ENCODE measurements at regions not wholly inside any gene's neighbourhood (a gene's known extent, or its start where the extent isn't known, plus 50 kb on each side); places are given as distances from the start of the nearest gene placed in this dataset.

DNA sequence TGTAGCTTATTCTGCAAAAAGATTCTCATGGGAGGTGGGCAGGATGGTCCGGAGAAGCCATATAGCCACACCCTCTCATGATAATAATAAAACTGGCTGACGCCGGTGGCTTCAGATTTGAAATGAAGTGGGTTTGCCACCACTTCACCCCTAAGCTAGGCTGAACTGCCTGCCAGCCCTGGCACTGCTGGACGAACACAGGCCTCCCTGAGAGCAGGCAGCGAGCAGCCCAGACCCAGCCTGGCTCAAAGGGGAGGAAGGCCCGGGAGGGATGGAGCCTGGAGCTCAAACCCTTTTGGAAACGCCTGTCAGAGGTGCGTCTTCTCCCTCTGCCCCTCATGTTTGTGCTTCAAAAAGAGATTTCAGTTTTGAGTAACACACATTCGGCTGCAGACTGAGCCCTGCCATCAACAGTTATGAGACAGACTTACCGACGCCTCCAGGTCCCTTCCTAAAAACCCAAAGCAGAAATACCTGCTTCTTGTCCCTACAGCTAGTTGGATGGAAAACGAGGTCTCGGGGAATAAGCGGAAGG is 71.1 kb upstream of the HPCAL1 start:
- no peak overlapping the region for H3K27ac ChIP-seq (ENCODE audit: low read depth, low read length)
- no peaks in the 10 kb centered on the region for H3K9me3 ChIP-seq (ENCODE audit: insufficient read depth, low read length)
- no peaks in the 10 kb centered on the region for H3K27me3 ChIP-seq (ENCODE audit: low read length)
- no peaks in the 10 kb centered on the region for H3F3A ChIP-seq (ENCODE audit: insufficient read depth)
- H3K9me2 ChIP-seq (replicated peaks; ENCODE audit: insufficient read depth, low read length) = no peaks in the 10 kb centered on the region
- no peak overlapping the region for H3K9ac ChIP-seq (ENCODE audit: low read length)
- no peaks in the 10 kb centered on the region for H3K79me2 ChIP-seq (ENCODE audit: insufficient read depth, low read length)
- no peak overlapping the region for H2AFZ ChIP-seq (ENCODE audit: low read depth, low read length, severe bottlenecking)
- H3K4me2 ChIP-seq (ENCODE audit: low read depth, low read length, poor library complexity, severe bottlenecking) = no peak overlapping the region
- no peaks in the 10 kb centered on the region for H3K36me3 ChIP-seq (ENCODE audit: low read length)
- no peaks in the 10 kb centered on the region for H4K20me1 ChIP-seq (ENCODE audit: low read depth, low read length)
- H3K4me3 ChIP-seq (ENCODE audit: insufficient read depth, low read length, poor library complexity, severe bottlenecking) = no peak overlapping the region
- TF ChIP-seq, protein P1, sequence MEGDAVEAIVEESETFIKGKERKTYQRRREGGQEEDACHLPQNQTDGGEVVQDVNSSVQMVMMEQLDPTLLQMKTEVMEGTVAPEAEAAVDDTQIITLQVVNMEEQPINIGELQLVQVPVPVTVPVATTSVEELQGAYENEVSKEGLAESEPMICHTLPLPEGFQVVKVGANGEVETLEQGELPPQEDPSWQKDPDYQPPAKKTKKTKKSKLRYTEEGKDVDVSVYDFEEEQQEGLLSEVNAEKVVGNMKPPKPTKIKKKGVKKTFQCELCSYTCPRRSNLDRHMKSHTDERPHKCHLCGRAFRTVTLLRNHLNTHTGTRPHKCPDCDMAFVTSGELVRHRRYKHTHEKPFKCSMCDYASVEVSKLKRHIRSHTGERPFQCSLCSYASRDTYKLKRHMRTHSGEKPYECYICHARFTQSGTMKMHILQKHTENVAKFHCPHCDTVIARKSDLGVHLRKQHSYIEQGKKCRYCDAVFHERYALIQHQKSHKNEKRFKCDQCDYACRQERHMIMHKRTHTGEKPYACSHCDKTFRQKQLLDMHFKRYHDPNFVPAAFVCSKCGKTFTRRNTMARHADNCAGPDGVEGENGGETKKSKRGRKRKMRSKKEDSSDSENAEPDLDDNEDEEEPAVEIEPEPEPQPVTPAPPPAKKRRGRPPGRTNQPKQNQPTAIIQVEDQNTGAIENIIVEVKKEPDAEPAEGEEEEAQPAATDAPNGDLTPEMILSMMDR (IDR thresholded peaks at IDR 0.05; ENCODE audit: insufficient read depth, low read length, poor library complexity, severe bottlenecking) = no peak
- no peak for TF ChIP-seq EZH2phosphoT487 (conservative IDR thresholded peaks at IDR 0.05; ENCODE audit: low read length)

GRCh38 chr2:10232096-10232815 is 70.4 kb upstream of the HPCAL1 start:
- H3K4me3 ChIP-seq (ENCODE audit: insufficient read depth, low read length, poor library complexity, severe bottlenecking) = no peak overlapping the region
- H3F3A ChIP-seq (ENCODE audit: insufficient read depth) = no peaks in the 10 kb centered on the region
- no peaks in the 10 kb centered on the region for H3K9me3 ChIP-seq (ENCODE audit: insufficient read depth, low read length)
- H4K20me1 ChIP-seq (ENCODE audit: low read depth, low read length) = no peaks in the 10 kb centered on the region
- H3K9ac ChIP-seq (ENCODE audit: low read length) = no peak overlapping the region
- no peak overlapping the region for H2AFZ ChIP-seq (ENCODE audit: low read depth, low read length, severe bottlenecking)
- no peak overlapping the region for H3K4me2 ChIP-seq (ENCODE audit: low read depth, low read length, poor library complexity, severe bottlenecking)
- H3K27me3 ChIP-seq (ENCODE audit: low read length) = no peaks in the 10 kb centered on the region
- no peak for TF ChIP-seq EZH2phosphoT487 (conservative IDR thresholded peaks at IDR 0.05; ENCODE audit: low read length)
- H3K9me2 ChIP-seq (replicated peaks; ENCODE audit: insufficient read depth, low read length) = no peaks in the 10 kb centered on the region
- no peaks in the 10 kb centered on the region for H3K79me2 ChIP-seq (ENCODE audit: insufficient read depth, low read length)
- H3K27ac ChIP-seq (ENCODE audit: low read depth, low read length) = no peak overlapping the region
- no peaks in the 10 kb centered on the region for H3K36me3 ChIP-seq (ENCODE audit: low read length)

DNA sequence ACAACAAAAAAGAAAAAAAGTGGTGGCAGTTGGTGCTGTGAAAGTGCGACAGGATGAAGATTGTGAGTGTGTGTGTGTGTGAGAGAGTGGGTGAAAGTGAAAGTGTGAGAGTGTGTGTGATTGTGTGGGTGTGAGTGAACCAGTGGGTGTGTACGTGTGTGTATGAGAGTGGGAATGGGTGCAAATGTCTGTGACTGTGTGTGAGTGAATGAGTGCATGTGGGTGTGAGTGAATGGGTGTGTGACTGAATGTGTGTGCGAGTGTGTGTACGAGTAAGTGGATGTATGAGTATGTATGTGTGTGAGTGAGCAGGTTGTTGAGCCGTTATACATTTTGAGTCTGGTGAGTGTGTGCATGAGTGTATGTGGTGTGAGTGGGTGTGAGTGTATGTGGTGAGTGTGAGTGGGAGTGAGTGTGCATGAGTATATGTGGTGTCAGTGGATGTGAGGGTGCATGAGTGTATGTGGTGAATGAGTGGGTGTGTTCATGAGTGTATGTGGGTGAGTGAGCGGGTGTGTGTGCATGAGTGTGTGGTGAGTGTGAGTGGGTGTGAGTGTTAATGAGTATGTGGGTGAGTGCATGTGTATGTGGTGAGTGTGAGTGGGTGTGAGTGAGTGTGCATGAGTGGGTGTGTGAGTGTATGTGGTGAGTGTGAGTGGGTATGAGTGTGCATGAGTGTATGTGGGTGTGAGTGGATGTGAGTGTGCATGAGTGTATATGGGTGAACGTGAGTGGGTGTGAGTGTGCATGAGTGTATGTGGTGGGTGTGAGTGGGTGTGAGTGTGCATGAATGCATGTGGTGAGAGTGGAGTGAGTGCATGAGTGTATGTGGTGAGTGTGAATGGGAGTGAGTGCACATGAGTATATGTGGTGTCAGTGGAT is 69.3 kb upstream of the HPCAL1 start:
- Histone ChIP-seq H3K27ac (ENCODE audit: low read depth, low read length) (no peak overlapping the region), H3K4me2 (ENCODE audit: low read depth, low read length, poor library complexity, severe bottlenecking) (no peak overlapping the region), H3K9ac (ENCODE audit: low read length) (no peak overlapping the region), H3K9me2 (replicated peaks; ENCODE audit: insufficient read depth, low read length) (no peaks in the 10 kb centered on the region), H3F3A (ENCODE audit: insufficient read depth) (no peaks in the 10 kb centered on the region), H3K79me2 (ENCODE audit: insufficient read depth, low read length) (no peaks in the 10 kb centered on the region), H2AFZ (ENCODE audit: low read depth, low read length, severe bottlenecking) (no peak overlapping the region), H3K36me3 (ENCODE audit: low read length) (no peaks in the 10 kb centered on the region), H3K9me3 (ENCODE audit: insufficient read depth, low read length) (no peaks in the 10 kb centered on the region), H3K4me3 (ENCODE audit: insufficient read depth, low read length, poor library complexity, severe bottlenecking) (no peak overlapping the region), H3K27me3 (ENCODE audit: low read length) (no peaks in the 10 kb centered on the region), H4K20me1 (ENCODE audit: low read depth, low read length) (no peaks in the 10 kb centered on the region)
- TF ChIP-seq, protein P1 (IDR thresholded peaks at IDR 0.05; ENCODE audit: insufficient read depth, low read length, poor library complexity, severe bottlenecking) = no peak
- no peak for TF ChIP-seq EZH2phosphoT487 (conservative IDR thresholded peaks at IDR 0.05; ENCODE audit: low read length)

All from SU-DHL-6 (cell line).